Trophoblast cell (in vitro differentiated cells and primary cell): ENCODE measurements at regions not wholly inside any gene's neighbourhood (a gene's known extent, or its start where the extent isn't known, plus 50 kb on each side); places are given as distances from the start of the nearest gene placed in this dataset.

Source experiments
- DNase-seq, 2 donors: peaks; one replicate each; pipeline ENCODE4 v3.0.0-alpha.2; 2016
- H2AFZ ChIP-seq: 2 replicates; pipeline ENCODE4 v1.6.1; 2013; ENCODE audit warnings: low read length, moderate library complexity, mild to moderate bottlenecking; ENCODE audit not compliant: insufficient read depth, poor library complexity
- H2AK5ac ChIP-seq: 2 replicates; pipeline ENCODE4 v1.6.1; 2013; ENCODE audit warnings: mild to moderate bottlenecking, low read length
- H2BK120ac ChIP-seq: 2 replicates; pipeline ENCODE4 v1.6.1; 2013; ENCODE audit warnings: low read length, mild to moderate bottlenecking, moderate library complexity; ENCODE audit not compliant: insufficient read depth, poor library complexity
- H2BK12ac ChIP-seq: 2 replicates; pipeline ENCODE4 v1.6.1; 2013; ENCODE audit warnings: mild to moderate bottlenecking, low read length, moderate library complexity
- H2BK5ac ChIP-seq: 2 replicates; pipeline ENCODE4 v1.6.1; 2013; ENCODE audit warnings: low read length, low read depth, moderate library complexity, mild to moderate bottlenecking; ENCODE audit not compliant: poor library complexity
- H3K14ac ChIP-seq: 2 replicates; pipeline ENCODE4 v1.6.1; 2013; ENCODE audit warnings: mild to moderate bottlenecking, low read length
- H3K18ac ChIP-seq: 2 replicates; pipeline ENCODE4 v1.6.1; 2013; ENCODE audit warnings: mild to moderate bottlenecking, low read length
- H3K23ac ChIP-seq: 2 replicates; pipeline ENCODE4 v1.6.1; 2013; ENCODE audit warnings: low read length
- H3K27ac ChIP-seq: 2 replicates; pipeline ENCODE4 v1.5.1; 2013; ENCODE audit warnings: low read depth, mild to moderate bottlenecking, inconsistent platforms, low read length, moderate library complexity
- H3K27me3 ChIP-seq: 2 replicates; pipeline ENCODE4 v1.6.1; 2013; ENCODE audit warnings: inconsistent platforms, mild to moderate bottlenecking, low read length, moderate library complexity; ENCODE audit not compliant: insufficient read depth
- H3K36me3 ChIP-seq, 2 experiments: 1 replicate in 1 of 2; 2 replicates in 1 of 2; pipeline ENCODE4 v1.6.1; 2013; ENCODE audit warnings: low read length in 2 of 2, mild to moderate bottlenecking in 2 of 2, moderate library complexity in 1 of 2; ENCODE audit not compliant: insufficient read depth in 2 of 2, control insufficient read depth in 1 of 2
- H3K4ac ChIP-seq: 2 replicates; pipeline ENCODE4 v1.6.1; 2013; ENCODE audit warnings: low read depth, mild to moderate bottlenecking, low read length, moderate library complexity
- H3K4me1 ChIP-seq, 2 experiments: 1 replicate in 1 of 2; 2 replicates in 1 of 2; pipeline ENCODE4 v1.6.1; 2013; ENCODE audit warnings: low read length in 2 of 2, mild to moderate bottlenecking in 2 of 2, moderate library complexity in 1 of 2; ENCODE audit not compliant: insufficient read depth in 2 of 2, control insufficient read depth in 1 of 2
- H3K4me2 ChIP-seq: 2 replicates; pipeline ENCODE4 v1.6.1; 2013; ENCODE audit warnings: inconsistent platforms, mild to moderate bottlenecking, low read length, moderate library complexity
- H3K4me3 ChIP-seq: 2 replicates; pipeline ENCODE4 v1.5.1; 2013; ENCODE audit warnings: mild to moderate bottlenecking, low read depth, low read length, inconsistent platforms
- H3K79me1 ChIP-seq: one replicate; pipeline ENCODE4 v1.6.1; 2013; ENCODE audit warnings: low read length
- H3K79me2 ChIP-seq: 2 replicates; pipeline ENCODE4 v1.6.1; 2013; ENCODE audit warnings: low read length, mild to moderate bottlenecking; ENCODE audit not compliant: control insufficient read depth, insufficient read depth, poor library complexity
- H3K9ac ChIP-seq: 2 replicates; pipeline ENCODE4 v1.6.1; 2013; ENCODE audit warnings: mild to moderate bottlenecking, low read length
- H3K9me3 ChIP-seq: 2 replicates; pipeline ENCODE4 v1.6.1; 2013; ENCODE audit warnings: low read depth, mild to moderate bottlenecking, control low read depth, inconsistent platforms, low read length; ENCODE audit not compliant: insufficient read depth
- H4K12ac ChIP-seq: 2 replicates; pipeline ENCODE4 v1.6.1; 2013; ENCODE audit warnings: low read depth, mild to moderate bottlenecking, low read length, moderate library complexity
- H4K8ac ChIP-seq: 2 replicates; pipeline ENCODE4 v1.6.1; 2013; ENCODE audit warnings: low read depth, mild to moderate bottlenecking, low read length, moderate library complexity
- H4K91ac ChIP-seq: one replicate; pipeline ENCODE4 v1.6.1; 2013; ENCODE audit warnings: low read depth, mild to moderate bottlenecking, low read length, moderate library complexity
- WGBS: extraction: QIAGEN DNeasy Blood & Tissue Kit; methylation state at CpG from one replicate; pipeline ENCODE4 v1.1.7; 2013; ENCODE audit warnings: missing lambda C conversion rate; ENCODE audit not compliant: insufficient read length, insufficient coverage; ENCODE audit errors: extremely low coverage; 5-methylcytosine and 5-hydroxymethylcytosine counted together

- Histone ChIP-seq H3K9me3 (no peaks in the 10 kb centered on the region), H2AFZ (no peak overlapping the region), H3K27ac (no peak overlapping the region), H4K8ac (no peak overlapping the region), H3K27me3 (no peaks in the 10 kb centered on the region), H3K4ac (no peak overlapping the region), H2BK120ac (no peak overlapping the region), H3K18ac (no peak overlapping the region), H3K9ac (no peak overlapping the region), H4K91ac (no peak overlapping the region), H4K12ac (no peak overlapping the region), H3K23ac (no peak overlapping the region), H3K4me3 (no peak overlapping the region), H3K79me1 (no peaks in the 10 kb centered on the region), H2BK5ac (no peak overlapping the region), H3K4me2 (no peak overlapping the region), H3K79me2 (no peaks in the 10 kb centered on the region), H2AK5ac (no peak overlapping the region), H3K36me3 (no peaks in the 10 kb centered on the region), H3K4me1 (no peaks in the 10 kb centered on the region), H3K14ac (no peak overlapping the region), H2BK12ac (no peak overlapping the region)
- no CpG with 5 or more reads among the region's 2 CpGs for WGBS
- peak in 1 of 2 donors; percentile 2 for DNase-seq
Observed at GRCh38 chrY:7968293-7968692, 1056.7 kb upstream of the AMELY start.

GRCh38 chrY:7966916-7967315 is 1055.4 kb upstream of the AMELY start:
- no peak overlapping the region for H2BK120ac ChIP-seq
- no peaks in the 10 kb centered on the region for H3K79me1 ChIP-seq
- WGBS: no CpG with 5 or more reads among the region's 2 CpGs
- H3K4ac ChIP-seq: no peak overlapping the region
- H3K36me3 ChIP-seq: no peaks in the 10 kb centered on the region
- no peak overlapping the region for H2BK5ac ChIP-seq
- H3K4me3 ChIP-seq: no peak overlapping the region
- no peak overlapping the region for H3K4me2 ChIP-seq
- no peak overlapping the region for H3K14ac ChIP-seq
- no peak overlapping the region for H4K91ac ChIP-seq
- no peaks in the 10 kb centered on the region for H3K79me2 ChIP-seq
- H3K27ac ChIP-seq: no peak overlapping the region
- no peak overlapping the region for H3K18ac ChIP-seq
- no peaks in the 10 kb centered on the region for H3K9me3 ChIP-seq
- no peak overlapping the region for H2BK12ac ChIP-seq
- no peak overlapping the region for H2AFZ ChIP-seq
- no peak overlapping the region for H3K9ac ChIP-seq
- H3K27me3 ChIP-seq: no peaks in the 10 kb centered on the region
- no peak overlapping the region for H2AK5ac ChIP-seq
- H3K4me1 ChIP-seq: no peaks in the 10 kb centered on the region
- no peak overlapping the region for H4K8ac ChIP-seq
- DNase-seq: peak in 1 of 2 donors; percentile 33
- H3K23ac ChIP-seq: no peak overlapping the region
- no peak overlapping the region for H4K12ac ChIP-seq

- no peak for DNase-seq
- no peak overlapping the region for H3K23ac ChIP-seq
- H3K27me3 ChIP-seq: no peaks in the 10 kb centered on the region
- H2AK5ac ChIP-seq: no peak overlapping the region
- no peak overlapping the region for H3K27ac ChIP-seq
- H3K9ac ChIP-seq: no peak overlapping the region
- no peak overlapping the region for H2BK5ac ChIP-seq
- H3K14ac ChIP-seq: no peak overlapping the region
- H3K4ac ChIP-seq: no peak overlapping the region
- no peak overlapping the region for H3K4me3 ChIP-seq
- no CpG with 5 or more reads among the region's 3 CpGs for WGBS
- no peak overlapping the region for H3K4me2 ChIP-seq
- H2BK12ac ChIP-seq: no peak overlapping the region
- no peak overlapping the region for H3K18ac ChIP-seq
- H3K4me1 ChIP-seq: no peaks in the 10 kb centered on the region
- no peak overlapping the region for H2AFZ ChIP-seq
- H4K12ac ChIP-seq: no peak overlapping the region
- no peak overlapping the region for H4K91ac ChIP-seq
- H4K8ac ChIP-seq: no peak overlapping the region
- no peaks in the 10 kb centered on the region for H3K79me2 ChIP-seq
- no peaks in the 10 kb centered on the region for H3K79me1 ChIP-seq
- no peak overlapping the region for H2BK120ac ChIP-seq
- no peaks in the 10 kb centered on the region for H3K9me3 ChIP-seq
- no peaks in the 10 kb centered on the region for H3K36me3 ChIP-seq
Observed at GRCh38 chrY:7963393-7963792, 1051.8 kb upstream of the AMELY start.

- H3K36me3 ChIP-seq: no peaks in the 10 kb centered on the region
- no peak overlapping the region for H2BK120ac ChIP-seq
- no peaks in the 10 kb centered on the region for H3K79me1 ChIP-seq
- H3K4ac ChIP-seq: no peak overlapping the region
- no peaks in the 10 kb centered on the region for H3K27me3 ChIP-seq
- no peak overlapping the region for H2AK5ac ChIP-seq
- no peak overlapping the region for H3K4me3 ChIP-seq
- no peak overlapping the region for H3K9ac ChIP-seq
- H2AFZ ChIP-seq: no peak overlapping the region
- H3K23ac ChIP-seq: no peak overlapping the region
- H2BK5ac ChIP-seq: no peak overlapping the region
- no CpG with 5 or more reads among the region's 1 CpG for WGBS
- H3K79me2 ChIP-seq: no peaks in the 10 kb centered on the region
- H2BK12ac ChIP-seq: no peak overlapping the region
- H3K4me1 ChIP-seq: no peaks in the 10 kb centered on the region
- no peak overlapping the region for H4K8ac ChIP-seq
- H3K18ac ChIP-seq: no peak overlapping the region
- H3K4me2 ChIP-seq: no peak overlapping the region
- H3K14ac ChIP-seq: no peak overlapping the region
- H4K91ac ChIP-seq: no peak overlapping the region
- no peak overlapping the region for H4K12ac ChIP-seq
- no peak overlapping the region for H3K27ac ChIP-seq
- no peak for DNase-seq
- H3K9me3 ChIP-seq: no peaks in the 10 kb centered on the region
Observed at GRCh38 chrY:7962350-7962749, 1050.8 kb upstream of the AMELY start.
